Suprapubic skin (tissue), 4 donors: ENCODE measurements at regions not wholly inside any gene's neighbourhood (a gene's known extent, or its start where the extent isn't known, plus 50 kb on each side); places are given as distances from the start of the nearest gene placed in this dataset.

Experiments used
- CTCF ChIP-seq, 2 donors: fragments of 200-600 bp in 1 of 2; fragments of 450-650 bp in 1 of 2; sonication (generic) in 1 of 2; IDR thresholded peaks; one replicate each; pipeline ENCODE4 v1.5.1; 2016 to 2019; ENCODE audit warnings: antibody characterized with exemption in 2 of 2, mild to moderate bottlenecking in 1 of 2, moderate library complexity in 1 of 2
- POLR2A ChIP-seq, 2 donors: fragments of 450-650 bp; IDR thresholded peaks; one replicate each; pipeline ENCODE4 v1.6.1; 2017; ENCODE audit warnings: antibody characterized with exemption in 2 of 2, mild to moderate bottlenecking in 2 of 2, moderate library complexity in 2 of 2
- POLR2AphosphoS5 ChIP-seq, 3 donors: sonication (generic); formaldehyde crosslinking; IDR thresholded peaks; one replicate each; pipeline ENCODE4 v1.6.1; 2017; ENCODE audit warnings: antibody characterized with exemption in 3 of 3

- no peak for TF ChIP-seq CTCF (IDR thresholded peaks at IDR 0.05)
- TF ChIP-seq POLR2A (IDR thresholded peaks at IDR 0.05), result no peak
- TF ChIP-seq POLR2AphosphoS5 (IDR thresholded peaks at IDR 0.05), result no peak
Observed at GRCh38 chr7:106420736-106421135, 136.0 kb upstream of the NAMPT start.
